ENCODE measurements at regions not wholly inside any gene's neighbourhood (a gene's known extent, or its start where the extent isn't known, plus 50 kb on each side); places are given as distances from the start of the nearest gene placed in this dataset.

DNA sequence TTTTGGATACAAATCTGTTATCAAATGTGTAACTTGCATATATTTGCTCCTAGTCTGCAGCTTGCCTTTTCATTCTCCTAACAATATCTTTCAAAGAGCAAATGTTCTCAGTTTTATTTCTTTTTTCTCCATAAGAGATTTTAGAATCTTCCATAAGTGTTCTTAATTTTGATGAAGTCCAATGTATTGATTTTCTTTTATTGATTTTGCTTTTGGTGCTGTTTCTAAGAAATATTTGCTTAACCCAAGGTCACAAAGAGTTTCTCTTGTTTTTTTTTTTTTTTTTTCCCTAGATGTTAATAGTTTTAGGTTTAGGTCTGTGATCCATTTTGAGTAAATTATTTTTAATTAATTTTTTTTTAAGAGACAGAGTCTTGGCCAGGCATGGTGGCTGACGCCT is 75.8 kb upstream of the SPRED2 start (continued):
- TF ChIP-seq, protein P1, sequence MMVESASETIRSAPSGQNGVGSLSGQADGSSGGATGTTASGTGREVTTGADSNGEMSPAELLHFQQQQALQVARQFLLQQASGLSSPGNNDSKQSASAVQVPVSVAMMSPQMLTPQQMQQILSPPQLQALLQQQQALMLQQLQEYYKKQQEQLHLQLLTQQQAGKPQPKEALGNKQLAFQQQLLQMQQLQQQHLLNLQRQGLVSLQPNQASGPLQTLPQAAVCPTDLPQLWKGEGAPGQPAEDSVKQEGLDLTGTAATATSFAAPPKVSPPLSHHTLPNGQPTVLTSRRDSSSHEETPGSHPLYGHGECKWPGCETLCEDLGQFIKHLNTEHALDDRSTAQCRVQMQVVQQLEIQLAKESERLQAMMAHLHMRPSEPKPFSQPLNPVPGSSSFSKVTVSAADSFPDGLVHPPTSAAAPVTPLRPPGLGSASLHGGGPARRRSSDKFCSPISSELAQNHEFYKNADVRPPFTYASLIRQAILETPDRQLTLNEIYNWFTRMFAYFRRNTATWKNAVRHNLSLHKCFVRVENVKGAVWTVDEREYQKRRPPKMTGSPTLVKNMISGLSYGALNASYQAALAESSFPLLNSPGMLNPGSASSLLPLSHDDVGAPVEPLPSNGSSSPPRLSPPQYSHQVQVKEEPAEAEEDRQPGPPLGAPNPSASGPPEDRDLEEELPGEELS (CRISPR knock-in tag; IDR thresholded peaks at IDR 0.05): no peak
- TF ChIP-seq TARDBP (CRISPR knock-in tag; IDR thresholded peaks at IDR 0.05) (no peak), RARA (CRISPR knock-in tag; IDR thresholded peaks at IDR 0.05) (peak; percentile 63), ZNF292 (CRISPR knock-in tag; IDR thresholded peaks at IDR 0.05; ENCODE audit: borderline replicate concordance, low read depth) (no peak), TP53 (CRISPR knock-in tag; conservative IDR thresholded peaks at IDR 0.05) (no peak), KAT2B (IDR thresholded peaks at IDR 0.05; ENCODE audit: borderline replicate concordance, low read depth, low read length) (peak; percentile 99), HES4 (CRISPR knock-in tag; IDR thresholded peaks at IDR 0.05; ENCODE audit: borderline replicate concordance) (no peak), NR2F6 (IDR thresholded peaks at IDR 0.05) (peak; percentile 39; the same call in 1 of the 2 replicates), NR2F6 (CRISPR knock-in tag; IDR thresholded peaks at IDR 0.05) (no peak), ZNF350 (CRISPR knock-in tag; IDR thresholded peaks at IDR 0.05; ENCODE audit: borderline replicate concordance, low read depth) (no peak), ZNF3 (CRISPR knock-in tag; IDR thresholded peaks at IDR 0.05) (no peak), GATAD2A (CRISPR knock-in tag; IDR thresholded peaks at IDR 0.05) (peak; percentile 46; the same call in 1 of the 2 replicates), ONECUT2 (CRISPR knock-in tag; IDR thresholded peaks at IDR 0.05) (peak; percentile 88), ZNF777 (CRISPR knock-in tag; IDR thresholded peaks at IDR 0.05) (no peak), ZNF34 (CRISPR knock-in tag; IDR thresholded peaks at IDR 0.05; ENCODE audit: borderline replicate concordance) (no peak), CHD4 (IDR thresholded peaks at IDR 0.05; ENCODE audit: borderline replicate concordance, low read length) (no peak), SIX1 (CRISPR knock-in tag; IDR thresholded peaks at IDR 0.05; ENCODE audit: borderline replicate concordance) (no peak)
- TF ChIP-seq, protein P2, sequence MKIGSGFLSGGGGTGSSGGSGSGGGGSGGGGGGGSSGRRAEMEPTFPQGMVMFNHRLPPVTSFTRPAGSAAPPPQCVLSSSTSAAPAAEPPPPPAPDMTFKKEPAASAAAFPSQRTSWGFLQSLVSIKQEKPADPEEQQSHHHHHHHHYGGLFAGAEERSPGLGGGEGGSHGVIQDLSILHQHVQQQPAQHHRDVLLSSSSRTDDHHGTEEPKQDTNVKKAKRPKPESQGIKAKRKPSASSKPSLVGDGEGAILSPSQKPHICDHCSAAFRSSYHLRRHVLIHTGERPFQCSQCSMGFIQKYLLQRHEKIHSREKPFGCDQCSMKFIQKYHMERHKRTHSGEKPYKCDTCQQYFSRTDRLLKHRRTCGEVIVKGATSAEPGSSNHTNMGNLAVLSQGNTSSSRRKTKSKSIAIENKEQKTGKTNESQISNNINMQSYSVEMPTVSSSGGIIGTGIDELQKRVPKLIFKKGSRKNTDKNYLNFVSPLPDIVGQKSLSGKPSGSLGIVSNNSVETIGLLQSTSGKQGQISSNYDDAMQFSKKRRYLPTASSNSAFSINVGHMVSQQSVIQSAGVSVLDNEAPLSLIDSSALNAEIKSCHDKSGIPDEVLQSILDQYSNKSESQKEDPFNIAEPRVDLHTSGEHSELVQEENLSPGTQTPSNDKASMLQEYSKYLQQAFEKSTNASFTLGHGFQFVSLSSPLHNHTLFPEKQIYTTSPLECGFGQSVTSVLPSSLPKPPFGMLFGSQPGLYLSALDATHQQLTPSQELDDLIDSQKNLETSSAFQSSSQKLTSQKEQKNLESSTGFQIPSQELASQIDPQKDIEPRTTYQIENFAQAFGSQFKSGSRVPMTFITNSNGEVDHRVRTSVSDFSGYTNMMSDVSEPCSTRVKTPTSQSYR (CRISPR knock-in tag; IDR thresholded peaks at IDR 0.05; ENCODE audit: borderline replicate concordance): no peak
- TF ChIP-seq, protein P3, sequence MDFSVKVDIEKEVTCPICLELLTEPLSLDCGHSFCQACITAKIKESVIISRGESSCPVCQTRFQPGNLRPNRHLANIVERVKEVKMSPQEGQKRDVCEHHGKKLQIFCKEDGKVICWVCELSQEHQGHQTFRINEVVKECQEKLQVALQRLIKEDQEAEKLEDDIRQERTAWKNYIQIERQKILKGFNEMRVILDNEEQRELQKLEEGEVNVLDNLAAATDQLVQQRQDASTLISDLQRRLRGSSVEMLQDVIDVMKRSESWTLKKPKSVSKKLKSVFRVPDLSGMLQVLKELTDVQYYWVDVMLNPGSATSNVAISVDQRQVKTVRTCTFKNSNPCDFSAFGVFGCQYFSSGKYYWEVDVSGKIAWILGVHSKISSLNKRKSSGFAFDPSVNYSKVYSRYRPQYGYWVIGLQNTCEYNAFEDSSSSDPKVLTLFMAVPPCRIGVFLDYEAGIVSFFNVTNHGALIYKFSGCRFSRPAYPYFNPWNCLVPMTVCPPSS (IDR thresholded peaks at IDR 0.05): no peak
